GM12865 (cell line): ENCODE measurements at regions not wholly inside any gene's neighbourhood (a gene's known extent, or its start where the extent isn't known, plus 50 kb on each side); places are given as distances from the start of the nearest gene placed in this dataset.
"Not testable (repeated sequence)": the region's sequence is repeated elsewhere in the genome, so short reads cannot be mapped to it uniquely, and the experiment has no call there.

Experiments used
- DNase-seq: peaks from one replicate; pipeline ENCODE4 v3.0.0; 2010; ENCODE audit warnings: low read depth
- H3K4me3 ChIP-seq: 2 replicates; pipeline ENCODE4 v1.5.1; 2011; ENCODE audit warnings: mild to moderate bottlenecking, low read depth, low read length, control low read depth
- CTCF ChIP-seq: IDR thresholded peaks from 2 replicates; pipeline ENCODE4 v1.5.1; 2011; ENCODE audit warnings: low read length, control low read depth, low read depth, inconsistent platforms; ENCODE audit not compliant: insufficient read depth; ENCODE audit errors: missing control alignments

- no peak overlapping the region for H3K4me3 ChIP-seq
- no peak for TF ChIP-seq CTCF
- DNase-seq: no peak
Measured at GRCh38 chr7:56222866-56223265, 106.6 kb upstream of the NUPR2 start.

- TF ChIP-seq CTCF: no peak
- DNase-seq: no peak
- no peak overlapping the region for H3K4me3 ChIP-seq
Measured at GRCh38 chr7:56219017-56219416, 102.8 kb upstream of the NUPR2 start.

- no peak for DNase-seq
Measured at GRCh38 chr7:56218510-56218909, 102.3 kb upstream of the NUPR2 start.

GRCh38 chr7:56213574-56213973, 97.4 kb upstream of the NUPR2 start:
- no peak for TF ChIP-seq CTCF
- DNase-seq: no peak
- no peak overlapping the region for H3K4me3 ChIP-seq

More at GRCh38 chr7:56218510-56218909, 102.3 kb upstream of the NUPR2 start:
- H3K4me3 ChIP-seq: no peak overlapping the region
- TF ChIP-seq CTCF: no peak

GRCh38 chr7:56206420-56206819, 90.2 kb upstream of the NUPR2 start:
- no peak overlapping the region for H3K4me3 ChIP-seq
- DNase-seq: no peak
- no peak for TF ChIP-seq CTCF

GRCh38 chr7:56199639-56200038, 83.4 kb upstream of the NUPR2 start:
- TF ChIP-seq CTCF: no peak
- no peak for DNase-seq
- no peak overlapping the region for H3K4me3 ChIP-seq

- H3K4me3 ChIP-seq, DNase-seq: not testable (repeated sequence)
Measured at GRCh38 chr7:56196195-56196594, 80.0 kb upstream of the NUPR2 start.
